HepG2 (cell line): ENCODE measurements at regions not wholly inside any gene's neighbourhood (a gene's known extent, or its start where the extent isn't known, plus 50 kb on each side); places are given as distances from the start of the nearest gene placed in this dataset.
"Not testable (repeated sequence)": the region's sequence is repeated elsewhere in the genome, so short reads cannot be mapped to it uniquely, and the experiment has no call there.

Source experiments
- ATAC-seq: fragments of 200-7000 bp; cut with Tn5 transposase; 3 replicates; pipeline ENCODE4 v1.9.1; 2020; ENCODE audit warnings: mild to moderate bottlenecking, moderate library complexity
- BruUV-seq: library from RNA; stranded (reverse); fragments of 400-500 nt; replicated peaks from 2 replicates; lab custom pipeline; 2021; lab: Mats Ljungman, UMichigan
- CTCF ChIA-PET: fragments of 300-600 bp; formaldehyde crosslinking; extraction: SDS; loops from one replicate; lab custom pipeline; 2021; ENCODE audit warnings: low total read pairs, inconsistent platforms, low intra/inter-chr PET ratio; lab: Yijun Ruan, JAX
- POLR2A ChIA-PET: fragments of 350-600 bp; sonication (Branson Sonifier 250); formaldehyde crosslinking; loops from one replicate; lab custom pipeline; 2020; ENCODE audit warnings: antibody characterized with exemption, inconsistent platforms; lab: Yijun Ruan, JAX
- DNase-seq: peaks from one replicate; pipeline ENCODE4 v3.0.0-alpha.2; 2015; ENCODE audit warnings: low spot score
- FAIRE-seq: peaks from 3 replicates; lab custom pipeline; 2011; peaks lifted over from hg19 to GRCh38; lab: Jason Lieb, UNC
- H2AFZ ChIP-seq: one replicate; pipeline ENCODE4 v1.6.1; 2011; ENCODE audit warnings: low read length, inconsistent platforms
- H3K27ac ChIP-seq: fragments of 300-600 bp; 3 replicates; pipeline ENCODE4 v1.8.0; 2011; ENCODE audit warnings: mixed run types, mild to moderate bottlenecking, mixed read lengths, low read length, inconsistent platforms; ENCODE audit not compliant: insufficient read depth; ENCODE audit errors: extremely low read length
- H3K27me3 ChIP-seq, 2 experiments: fragments of 200-600 bp in 1 of 2; 2 replicates in 1 of 2; 3 replicates in 1 of 2; pipeline versions ENCODE4 v1.6.0 to v1.8.0; 2011; ENCODE audit warnings: low read length in 2 of 2, mild to moderate bottlenecking in 2 of 2, moderate library complexity in 2 of 2, inconsistent platforms in 1 of 2; ENCODE audit not compliant: insufficient read depth in 2 of 2, control insufficient read depth in 1 of 2
- H3K36me3 ChIP-seq, 2 experiments: fragments of 200-600 bp in 1 of 2; replicated peaks in 1 of 2; 2 replicates in 1 of 2; 3 replicates in 1 of 2; pipeline versions ENCODE4 v1.5.1 to v1.8.0; 2011; ENCODE audit warnings: low read length in 2 of 2, inconsistent platforms in 1 of 2; ENCODE audit not compliant: insufficient read depth in 2 of 2, control insufficient read depth in 1 of 2
- H3K4me1 ChIP-seq: 2 replicates; pipeline ENCODE4 v1.5.1; 2012; ENCODE audit warnings: low read length, inconsistent platforms; ENCODE audit not compliant: insufficient read depth
- H3K4me2 ChIP-seq: 2 replicates; pipeline ENCODE4 v1.6.0; 2011; ENCODE audit warnings: low read depth, low read length, inconsistent platforms
- H3K4me3 ChIP-seq, 3 experiments: fragments of 200-600 bp in 1 of 3; sonication (generic), shearing (Covaris generic) in 1 of 3; replicated peaks in 1 of 3; 2 replicates each; pipeline ENCODE4 v1.5.1; 2011 to 2016; ENCODE audit warnings: low read length in 3 of 3, inconsistent platforms in 2 of 3, low read depth in 2 of 3, mild to moderate bottlenecking in 2 of 3, control low read depth in 1 of 3, mixed read lengths in 1 of 3; ENCODE audit not compliant: insufficient read depth in 1 of 3
- H3K79me2 ChIP-seq: one replicate; pipeline ENCODE4 v1.6.1; 2011; ENCODE audit warnings: low read length, inconsistent platforms; ENCODE audit not compliant: insufficient read depth
- H3K9ac ChIP-seq: 2 replicates; pipeline ENCODE4 v1.6.0; 2011; ENCODE audit warnings: mild to moderate bottlenecking, low read depth, low read length, inconsistent platforms; ENCODE audit not compliant: insufficient read depth
- H3K9me3 ChIP-seq: 2 replicates; pipeline ENCODE4 v1.5.1; 2012; ENCODE audit warnings: mild to moderate bottlenecking, low read length
- H4K20me1 ChIP-seq: 2 replicates; pipeline ENCODE4 v1.6.0; 2011; ENCODE audit warnings: inconsistent platforms, mild to moderate bottlenecking, low read length, moderate library complexity; ENCODE audit not compliant: insufficient read depth
- WGBS: methylation state at CpG from one replicate; pipeline ENCODE4 v1.1.6; 2017; ENCODE audit warnings: low lambda C conversion rate; 5-methylcytosine and 5-hydroxymethylcytosine counted together
- in situ Hi-C: cut with HindIII; loops from 2 replicates; pipeline ENCODE4 v1.10.0; 2017; ENCODE audit warnings: low pct_unique_long_range_greater_than_20kb; ENCODE audit not compliant: extremely low pct_ligation_motif_present
- intact Hi-C: fragments of 100-400 bp; cut with micrococcal nuclease; formaldehyde crosslinking; loops from one replicate; pipeline ENCODE4 v1.10.0; 2022; ENCODE audit not compliant: unreplicated experiment

DNA sequence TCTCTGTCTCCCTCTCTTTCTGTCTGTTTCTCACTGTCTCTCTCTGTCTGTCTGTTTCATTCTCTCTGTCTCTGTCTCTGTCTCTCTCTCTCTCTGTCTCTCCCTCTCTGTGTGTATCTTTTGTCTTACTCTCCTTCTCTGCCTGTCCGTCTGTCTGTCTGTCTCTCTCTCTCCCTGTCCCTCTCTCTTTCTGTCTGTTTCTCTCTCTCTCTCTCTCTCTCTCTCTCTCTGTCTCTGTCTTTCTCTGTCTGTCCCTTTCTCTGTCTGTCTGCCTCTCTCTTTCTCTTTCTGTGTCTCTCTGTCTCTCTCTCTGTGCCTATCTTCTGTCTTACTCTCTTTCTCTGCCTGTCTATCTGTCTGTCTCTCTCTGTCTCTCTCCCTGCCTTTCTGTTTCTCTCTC lies 2288.4 kb upstream of the TPTE start:
- H3K4me3 ChIP-seq, POLR2A ChIA-PET, H3K9me3 ChIP-seq, H3K4me2 ChIP-seq, in situ Hi-C loops, H3K27me3 ChIP-seq, FAIRE-seq, H3K36me3 ChIP-seq, H3K9ac ChIP-seq, H3K79me2 ChIP-seq, H3K27ac ChIP-seq, DNase-seq, H4K20me1 ChIP-seq, H2AFZ ChIP-seq, ATAC-seq, CTCF ChIA-PET, intact Hi-C loops, H3K4me1 ChIP-seq, BruUV-seq: not testable (repeated sequence)
- 2% methylated on average over 1 of the region's 1 CpG for WGBS

- CTCF ChIA-PET, FAIRE-seq, H3K27me3 ChIP-seq, intact Hi-C loops, ATAC-seq, DNase-seq, H3K27ac ChIP-seq, H3K9me3 ChIP-seq, H3K4me1 ChIP-seq, BruUV-seq, H3K9ac ChIP-seq, in situ Hi-C loops, H3K4me2 ChIP-seq, H3K36me3 ChIP-seq, H2AFZ ChIP-seq, H3K4me3 ChIP-seq, POLR2A ChIA-PET, H3K79me2 ChIP-seq, H4K20me1 ChIP-seq: not testable (repeated sequence)
- WGBS: 4% methylated on average over 1 of the region's 1 CpG
These were observed 2287.3 kb upstream of the TPTE start for GRCh38 chr21:8234059-8234458.

DNA sequence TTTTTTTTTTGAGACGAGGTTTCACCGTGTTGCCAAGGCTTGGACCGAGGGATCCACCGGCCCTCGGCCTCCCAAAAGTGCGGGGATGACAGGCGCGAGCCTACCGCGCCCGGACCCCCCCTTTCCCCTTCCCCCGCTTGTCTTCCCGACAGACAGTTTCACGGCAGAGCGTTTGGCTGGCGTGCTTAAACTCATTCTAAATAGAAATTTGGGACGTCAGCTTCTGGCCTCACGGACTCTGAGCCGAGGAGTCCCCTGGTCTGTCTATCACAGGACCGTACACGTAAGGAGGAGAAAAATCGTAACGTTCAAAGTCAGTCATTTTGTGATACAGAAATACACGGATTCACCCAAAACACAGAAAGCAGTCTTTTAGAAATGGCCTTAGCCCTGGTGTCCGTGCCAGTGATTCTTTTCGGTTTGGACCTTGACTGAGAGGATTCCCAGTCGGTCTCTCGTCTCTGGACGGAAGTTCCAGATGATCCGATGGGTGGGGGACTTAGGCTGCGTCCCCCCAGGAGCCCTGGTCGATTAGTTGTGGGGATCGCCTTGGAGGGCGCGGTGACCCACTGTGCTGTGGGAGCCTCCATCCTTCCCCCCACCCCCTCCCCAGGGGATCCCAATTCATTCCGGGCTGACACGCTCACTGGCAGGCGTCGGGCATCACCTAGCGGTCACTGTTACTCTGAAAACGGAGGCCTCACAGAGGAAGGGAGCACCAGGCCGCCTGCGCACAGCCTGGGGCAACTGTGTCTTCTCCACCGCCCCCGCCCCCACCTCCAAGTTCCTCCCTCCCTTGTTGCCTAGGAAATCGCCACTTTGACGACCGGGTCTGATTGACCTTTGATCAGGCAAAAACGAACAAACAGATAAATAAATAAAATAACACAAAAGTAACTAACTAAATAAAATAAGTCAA lies 2276.4 kb upstream of the TPTE start:
- peak; percentile 82 for ATAC-seq
- H3K4me1 ChIP-seq, in situ Hi-C loops, H3K36me3 ChIP-seq, CTCF ChIA-PET, H2AFZ ChIP-seq, intact Hi-C loops, H3K9me3 ChIP-seq, H3K4me2 ChIP-seq, H3K79me2 ChIP-seq, H3K27ac ChIP-seq, BruUV-seq, H3K27me3 ChIP-seq, FAIRE-seq, H3K4me3 ChIP-seq, POLR2A ChIA-PET, H3K9ac ChIP-seq, DNase-seq, H4K20me1 ChIP-seq: not testable (repeated sequence)
- WGBS: no CpG with 5 or more reads among the region's 49 CpGs

- CTCF ChIA-PET, H4K20me1 ChIP-seq: not testable (repeated sequence)
- no CpG with 5 or more reads among the region's 40 CpGs for WGBS
These were observed 2275.6 kb upstream of the TPTE start for GRCh38 chr21:8245642-8246402.

More at GRCh38 chr21:8245642-8246402, 2275.6 kb upstream of the TPTE start:
- in situ Hi-C loops, H3K9me3 ChIP-seq, H2AFZ ChIP-seq, FAIRE-seq, H3K36me3 ChIP-seq, BruUV-seq, POLR2A ChIA-PET, H3K9ac ChIP-seq, H3K4me3 ChIP-seq, H3K27me3 ChIP-seq, intact Hi-C loops, H3K4me2 ChIP-seq, DNase-seq, H3K79me2 ChIP-seq, H3K4me1 ChIP-seq, H3K27ac ChIP-seq: not testable (repeated sequence)
- peak; percentile 81 for ATAC-seq
